Lung (tissue), 11 donors: ENCODE measurements at regions not wholly inside any gene's neighbourhood (a gene's known extent, or its start where the extent isn't known, plus 50 kb on each side); places are given as distances from the start of the nearest gene placed in this dataset.
A peak's percentile ranks its signal among the peaks of the same experiment; 100 is the strongest.

Experiments
- ATAC-seq: fragments of 200-7000 bp; cut with Tn5 transposase; one replicate; pipeline ENCODE4 v1.9.1; 2020; ENCODE audit warnings: moderate number of reproducible peaks; ENCODE audit not compliant: insufficient read depth, low FRiP score
- DNase-seq, 3 donors: peaks; one replicate each; pipeline ENCODE4 v3.0.0-alpha.2; 2013 to 2017
- H3K27ac ChIP-seq, 2 donors: one replicate each; pipeline ENCODE4 v1.5.1; 2013; ENCODE audit warnings: mild to moderate bottlenecking in 2 of 2, moderate library complexity in 2 of 2, control low read depth in 1 of 2, inconsistent platforms in 1 of 2, low read depth in 1 of 2, low read length in 1 of 2
- H3K27me3 ChIP-seq, 3 donors: one replicate each; pipeline ENCODE4 v1.5.1; 2013; ENCODE audit warnings: low read length in 2 of 3; ENCODE audit not compliant: control insufficient read depth in 3 of 3, insufficient read depth in 3 of 3
- H3K36me3 ChIP-seq, 4 donors: one replicate each; pipeline ENCODE4 v1.5.1; 2013; ENCODE audit warnings: low read length in 4 of 4, mild to moderate bottlenecking in 1 of 4, moderate library complexity in 1 of 4; ENCODE audit not compliant: control insufficient read depth in 4 of 4, insufficient read depth in 4 of 4
- H3K4me1 ChIP-seq, 5 donors: one replicate each; pipeline ENCODE4 v1.5.1; 2013; ENCODE audit warnings: low read length in 5 of 5, mild to moderate bottlenecking in 2 of 5, moderate library complexity in 1 of 5; ENCODE audit not compliant: control insufficient read depth in 5 of 5, insufficient read depth in 5 of 5
- H3K4me3 ChIP-seq: one replicate; pipeline ENCODE4 v1.5.1; 2013; ENCODE audit warnings: mild to moderate bottlenecking, control low read depth, moderate library complexity
- H3K9ac ChIP-seq, 2 donors: one replicate each; pipeline ENCODE4 v1.5.1; 2013; ENCODE audit warnings: low read length in 2 of 2, control low read depth in 1 of 2; ENCODE audit not compliant: insufficient read depth in 1 of 2
- H3K9me3 ChIP-seq, 4 donors: one replicate each; pipeline ENCODE4 v1.5.1; 2013; ENCODE audit warnings: low read length in 3 of 4, mild to moderate bottlenecking in 1 of 4, moderate library complexity in 1 of 4; ENCODE audit not compliant: control insufficient read depth in 4 of 4, insufficient read depth in 3 of 4
- CTCF ChIP-seq: IDR thresholded peaks from 2 replicates; pipeline ENCODE4 v1.5.1; 2012; ENCODE audit warnings: mild to moderate bottlenecking; ENCODE audit errors: control extremely low read depth, extremely low read depth
- WGBS, 2 donors: extraction: QIAGEN DNeasy Blood & Tissue Kit; methylation state at CpG; one replicate each; pipeline ENCODE4 v1.1.7; 2013; 5-methylcytosine and 5-hydroxymethylcytosine counted together
- donor health status: control.
- donor health status: control.
- donor health status: Bipolar disorder and iron deficiency.
- donor health status: healthy.
- donor health status: DM: yes; HTN: yes; CAD: no.

GRCh38 chr10:69729326-69730048 is 72.2 kb upstream of the COL13A1 start:
- H3K4me3 ChIP-seq, result no peak overlapping the region
- H3K27ac ChIP-seq, result peak overlapping the region in 1 of 2 donors; percentile 53
- TF ChIP-seq CTCF, result no peak
- H3K4me1 ChIP-seq, result peaks cover 0 to 46% (median 14%) of the 10 kb centered on the region in 5 donors
- WGBS, 2 donors, result 84 to 87% methylated on average over 12 of the region's 12 CpGs
- ATAC-seq (no peak), DNase-seq (no peak)
- no peaks in the 10 kb centered on the region for H3K27me3 ChIP-seq
- no peak overlapping the region for H3K9ac ChIP-seq
- H3K9me3 ChIP-seq, result no peaks in the 10 kb centered on the region
- H3K36me3 ChIP-seq, result no peaks in the 10 kb centered on the region

- H3K4me1 ChIP-seq, result peaks cover 0 to 46% (median 14%) of the 10 kb centered on the region in 5 donors
- peak overlapping the region; percentile 6 to 53 for H3K27ac ChIP-seq
- no peaks in the 10 kb centered on the region for H3K9me3 ChIP-seq
- H3K27me3 ChIP-seq, result no peaks in the 10 kb centered on the region
- WGBS, 2 donors, result 77% methylated on average over 16 of the region's 16 CpGs
- H3K36me3 ChIP-seq, result no peaks in the 10 kb centered on the region
- H3K9ac ChIP-seq, result no peak overlapping the region
- DNase-seq (peak; percentile 91 to 95 (median 94)), ATAC-seq (no peak)
- no peak overlapping the region for H3K4me3 ChIP-seq
- no peak for TF ChIP-seq CTCF
Observed at GRCh38 chr10:69730251-69731156, 71.2 kb upstream of the COL13A1 start.

GRCh38 chr10:69731184-69731583 is 70.5 kb upstream of the COL13A1 start:
- no peaks in the 10 kb centered on the region for H3K36me3 ChIP-seq
- no peak overlapping the region for H3K9ac ChIP-seq

More at GRCh38 chr10:69731184-69731583, 70.5 kb upstream of the COL13A1 start:
- Histone ChIP-seq H3K9me3 (no peaks in the 10 kb centered on the region), H3K4me1 (peaks cover 0 to 46% (median 14%) of the 10 kb centered on the region in 5 donors), H3K4me3 (no peak overlapping the region), H3K27ac (peak overlapping the region; percentile 28 to 42), H3K27me3 (no peaks in the 10 kb centered on the region)
- ATAC-seq, result no peak
- WGBS, 2 donors, result 66 to 79% methylated on average over 3 of the region's 3 CpGs
- no peak for TF ChIP-seq CTCF
- DNase-seq, result peak; percentile 71 to 76 (median 74)
